OCI-LY3 (cell line): ENCODE measurements at regions not wholly inside any gene's neighbourhood (a gene's known extent, or its start where the extent isn't known, plus 50 kb on each side); places are given as distances from the start of the nearest gene placed in this dataset.

Source experiments
- EZH2phosphoT487 ChIP-seq: fragments of 200-600 bp; shearing (Covaris generic); IDR thresholded peaks from 2 replicates; pipeline ENCODE4 v1.6.1; 2018; ENCODE audit warnings: antibody characterized with exemption, mixed run types, low read depth
- TF ChIP-seq, protein P1 (sequence below): fragments of 200-600, 300-600 bp; sonication (generic); IDR thresholded peaks from 2 replicates; pipeline ENCODE4 v1.5.1; 2014; ENCODE audit warnings: antibody characterized with exemption, low read length, low read depth

DNA sequence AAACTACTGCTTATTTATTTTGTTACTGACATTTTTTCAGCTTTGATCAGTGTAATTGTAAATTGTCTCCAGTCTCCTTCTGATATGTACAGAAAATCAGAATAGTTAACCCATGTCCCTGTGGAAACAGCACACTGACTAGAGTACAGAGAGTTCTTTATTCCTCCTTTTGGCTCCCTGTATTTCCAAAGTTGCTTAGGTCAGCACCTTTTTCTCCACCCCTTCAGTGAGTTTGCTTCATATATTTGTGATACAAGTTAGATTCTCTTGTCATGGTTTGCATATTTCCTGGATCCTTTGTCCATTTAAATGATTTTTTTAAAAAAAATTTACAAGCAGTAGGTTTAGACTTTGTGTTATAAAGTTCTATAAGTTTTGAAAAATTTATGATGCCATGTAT lies 2051.1 kb upstream of the LRRTM1 start:
- TF ChIP-seq, protein P1, sequence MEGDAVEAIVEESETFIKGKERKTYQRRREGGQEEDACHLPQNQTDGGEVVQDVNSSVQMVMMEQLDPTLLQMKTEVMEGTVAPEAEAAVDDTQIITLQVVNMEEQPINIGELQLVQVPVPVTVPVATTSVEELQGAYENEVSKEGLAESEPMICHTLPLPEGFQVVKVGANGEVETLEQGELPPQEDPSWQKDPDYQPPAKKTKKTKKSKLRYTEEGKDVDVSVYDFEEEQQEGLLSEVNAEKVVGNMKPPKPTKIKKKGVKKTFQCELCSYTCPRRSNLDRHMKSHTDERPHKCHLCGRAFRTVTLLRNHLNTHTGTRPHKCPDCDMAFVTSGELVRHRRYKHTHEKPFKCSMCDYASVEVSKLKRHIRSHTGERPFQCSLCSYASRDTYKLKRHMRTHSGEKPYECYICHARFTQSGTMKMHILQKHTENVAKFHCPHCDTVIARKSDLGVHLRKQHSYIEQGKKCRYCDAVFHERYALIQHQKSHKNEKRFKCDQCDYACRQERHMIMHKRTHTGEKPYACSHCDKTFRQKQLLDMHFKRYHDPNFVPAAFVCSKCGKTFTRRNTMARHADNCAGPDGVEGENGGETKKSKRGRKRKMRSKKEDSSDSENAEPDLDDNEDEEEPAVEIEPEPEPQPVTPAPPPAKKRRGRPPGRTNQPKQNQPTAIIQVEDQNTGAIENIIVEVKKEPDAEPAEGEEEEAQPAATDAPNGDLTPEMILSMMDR, result no peak
- no peak for TF ChIP-seq EZH2phosphoT487
